Adrenal gland (tissue), 5 donors: ENCODE measurements at regions not wholly inside any gene's neighbourhood (a gene's known extent, or its start where the extent isn't known, plus 50 kb on each side); places are given as distances from the start of the nearest gene placed in this dataset.

ENCODE experiments used
- POLR2A ChIP-seq, 2 donors: fragments of 450-650 bp; IDR thresholded peaks; one replicate each; pipeline ENCODE4 v1.6.1; 2017; ENCODE audit warnings: antibody characterized with exemption in 2 of 2, mild to moderate bottlenecking in 2 of 2, moderate library complexity in 1 of 2
- TF ChIP-seq, protein P1 (sequence below), 6 experiments: fragments of 450-650 bp in 4 of 6; fragments of 200-600 bp in 2 of 6; sonication (generic) in 1 of 6; IDR thresholded peaks; 1 replicate in 5 of 6; 2 replicates in 1 of 6; pipeline versions ENCODE4 v1.5.1 to v1.8.0; 2016 to 2021; ENCODE audit warnings: antibody characterized with exemption in 6 of 6, mild to moderate bottlenecking in 2 of 6, moderate library complexity in 1 of 6
- donor health status: DM: no; HTN: no; CAD: no.

DNA sequence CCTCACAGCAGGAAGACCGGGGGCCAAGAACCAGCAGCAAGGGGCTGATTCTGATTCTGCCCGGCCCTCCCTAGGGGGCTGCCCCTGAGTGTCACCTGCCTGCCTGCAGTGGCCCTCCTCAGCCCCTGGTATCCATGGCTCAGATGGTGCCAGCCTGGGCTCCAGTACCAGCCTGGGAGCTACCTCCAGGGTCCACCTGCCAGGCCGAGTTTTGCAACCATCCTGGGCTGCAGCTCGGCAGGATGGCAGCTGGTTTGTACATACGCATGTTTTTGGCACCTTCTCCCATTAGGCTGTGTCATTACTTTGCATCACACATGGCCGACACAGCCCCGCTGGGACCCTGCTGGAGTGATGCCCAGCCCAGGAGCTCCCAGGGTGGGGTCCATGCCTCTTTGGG, 93.3 kb upstream of the WNT4 start:
- TF ChIP-seq, protein P1, sequence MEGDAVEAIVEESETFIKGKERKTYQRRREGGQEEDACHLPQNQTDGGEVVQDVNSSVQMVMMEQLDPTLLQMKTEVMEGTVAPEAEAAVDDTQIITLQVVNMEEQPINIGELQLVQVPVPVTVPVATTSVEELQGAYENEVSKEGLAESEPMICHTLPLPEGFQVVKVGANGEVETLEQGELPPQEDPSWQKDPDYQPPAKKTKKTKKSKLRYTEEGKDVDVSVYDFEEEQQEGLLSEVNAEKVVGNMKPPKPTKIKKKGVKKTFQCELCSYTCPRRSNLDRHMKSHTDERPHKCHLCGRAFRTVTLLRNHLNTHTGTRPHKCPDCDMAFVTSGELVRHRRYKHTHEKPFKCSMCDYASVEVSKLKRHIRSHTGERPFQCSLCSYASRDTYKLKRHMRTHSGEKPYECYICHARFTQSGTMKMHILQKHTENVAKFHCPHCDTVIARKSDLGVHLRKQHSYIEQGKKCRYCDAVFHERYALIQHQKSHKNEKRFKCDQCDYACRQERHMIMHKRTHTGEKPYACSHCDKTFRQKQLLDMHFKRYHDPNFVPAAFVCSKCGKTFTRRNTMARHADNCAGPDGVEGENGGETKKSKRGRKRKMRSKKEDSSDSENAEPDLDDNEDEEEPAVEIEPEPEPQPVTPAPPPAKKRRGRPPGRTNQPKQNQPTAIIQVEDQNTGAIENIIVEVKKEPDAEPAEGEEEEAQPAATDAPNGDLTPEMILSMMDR (IDR thresholded peaks at IDR 0.05) = no peak
- TF ChIP-seq POLR2A (IDR thresholded peaks at IDR 0.05) = no peak
